ENCODE measurements at regions not wholly inside any gene's neighbourhood (a gene's known extent, or its start where the extent isn't known, plus 50 kb on each side); places are given as distances from the start of the nearest gene placed in this dataset.

DNA sequence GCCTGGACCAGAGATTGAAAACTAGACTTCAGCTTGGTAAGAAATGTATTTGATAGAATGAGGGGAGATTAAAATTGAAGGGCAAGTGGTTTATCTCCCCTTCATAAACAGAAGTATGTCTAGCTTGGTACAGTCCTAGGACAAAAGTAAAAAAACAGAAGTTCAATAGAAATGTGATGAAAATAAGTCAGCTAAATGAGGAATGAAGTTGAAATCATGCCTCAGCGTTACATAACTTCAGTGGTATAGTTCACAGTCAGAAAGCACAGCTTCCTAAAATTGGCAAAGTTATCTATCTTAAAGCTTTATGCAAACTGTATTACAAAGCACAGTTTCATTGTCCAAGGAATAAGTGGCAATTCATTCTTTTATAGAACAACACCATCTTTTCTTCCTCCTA, 90.2 kb upstream of the SYT10 start (continued):
- TF ChIP-seq, protein P1, sequence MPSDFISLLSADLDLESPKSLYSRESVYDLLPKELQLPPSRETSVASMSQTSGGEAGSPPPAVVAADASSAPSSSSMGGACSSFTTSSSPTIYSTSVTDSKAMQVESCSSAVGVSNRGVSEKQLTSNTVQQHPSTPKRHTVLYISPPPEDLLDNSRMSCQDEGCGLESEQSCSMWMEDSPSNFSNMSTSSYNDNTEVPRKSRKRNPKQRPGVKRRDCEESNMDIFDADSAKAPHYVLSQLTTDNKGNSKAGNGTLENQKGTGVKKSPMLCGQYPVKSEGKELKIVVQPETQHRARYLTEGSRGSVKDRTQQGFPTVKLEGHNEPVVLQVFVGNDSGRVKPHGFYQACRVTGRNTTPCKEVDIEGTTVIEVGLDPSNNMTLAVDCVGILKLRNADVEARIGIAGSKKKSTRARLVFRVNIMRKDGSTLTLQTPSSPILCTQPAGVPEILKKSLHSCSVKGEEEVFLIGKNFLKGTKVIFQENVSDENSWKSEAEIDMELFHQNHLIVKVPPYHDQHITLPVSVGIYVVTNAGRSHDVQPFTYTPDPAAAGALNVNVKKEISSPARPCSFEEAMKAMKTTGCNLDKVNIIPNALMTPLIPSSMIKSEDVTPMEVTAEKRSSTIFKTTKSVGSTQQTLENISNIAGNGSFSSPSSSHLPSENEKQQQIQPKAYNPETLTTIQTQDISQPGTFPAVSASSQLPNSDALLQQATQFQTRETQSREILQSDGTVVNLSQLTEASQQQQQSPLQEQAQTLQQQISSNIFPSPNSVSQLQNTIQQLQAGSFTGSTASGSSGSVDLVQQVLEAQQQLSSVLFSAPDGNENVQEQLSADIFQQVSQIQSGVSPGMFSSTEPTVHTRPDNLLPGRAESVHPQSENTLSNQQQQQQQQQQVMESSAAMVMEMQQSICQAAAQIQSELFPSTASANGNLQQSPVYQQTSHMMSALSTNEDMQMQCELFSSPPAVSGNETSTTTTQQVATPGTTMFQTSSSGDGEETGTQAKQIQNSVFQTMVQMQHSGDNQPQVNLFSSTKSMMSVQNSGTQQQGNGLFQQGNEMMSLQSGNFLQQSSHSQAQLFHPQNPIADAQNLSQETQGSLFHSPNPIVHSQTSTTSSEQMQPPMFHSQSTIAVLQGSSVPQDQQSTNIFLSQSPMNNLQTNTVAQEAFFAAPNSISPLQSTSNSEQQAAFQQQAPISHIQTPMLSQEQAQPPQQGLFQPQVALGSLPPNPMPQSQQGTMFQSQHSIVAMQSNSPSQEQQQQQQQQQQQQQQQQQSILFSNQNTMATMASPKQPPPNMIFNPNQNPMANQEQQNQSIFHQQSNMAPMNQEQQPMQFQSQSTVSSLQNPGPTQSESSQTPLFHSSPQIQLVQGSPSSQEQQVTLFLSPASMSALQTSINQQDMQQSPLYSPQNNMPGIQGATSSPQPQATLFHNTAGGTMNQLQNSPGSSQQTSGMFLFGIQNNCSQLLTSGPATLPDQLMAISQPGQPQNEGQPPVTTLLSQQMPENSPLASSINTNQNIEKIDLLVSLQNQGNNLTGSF (CRISPR knock-in tag; IDR thresholded peaks at IDR 0.05): no peak
- TF ChIP-seq ARNT2 (CRISPR knock-in tag; IDR thresholded peaks at IDR 0.05; ENCODE audit: low read depth) (no peak), ZZZ3 (CRISPR knock-in tag; IDR thresholded peaks at IDR 0.05; ENCODE audit: borderline replicate concordance) (no peak), GTF2F1 (IDR thresholded peaks at IDR 0.05; ENCODE audit: low read length) (no peak), ZNF17 (CRISPR knock-in tag; IDR thresholded peaks at IDR 0.05) (no peak), STAT5B (CRISPR knock-in tag; IDR thresholded peaks at IDR 0.05) (no peak)
- TF ChIP-seq, protein P2, sequence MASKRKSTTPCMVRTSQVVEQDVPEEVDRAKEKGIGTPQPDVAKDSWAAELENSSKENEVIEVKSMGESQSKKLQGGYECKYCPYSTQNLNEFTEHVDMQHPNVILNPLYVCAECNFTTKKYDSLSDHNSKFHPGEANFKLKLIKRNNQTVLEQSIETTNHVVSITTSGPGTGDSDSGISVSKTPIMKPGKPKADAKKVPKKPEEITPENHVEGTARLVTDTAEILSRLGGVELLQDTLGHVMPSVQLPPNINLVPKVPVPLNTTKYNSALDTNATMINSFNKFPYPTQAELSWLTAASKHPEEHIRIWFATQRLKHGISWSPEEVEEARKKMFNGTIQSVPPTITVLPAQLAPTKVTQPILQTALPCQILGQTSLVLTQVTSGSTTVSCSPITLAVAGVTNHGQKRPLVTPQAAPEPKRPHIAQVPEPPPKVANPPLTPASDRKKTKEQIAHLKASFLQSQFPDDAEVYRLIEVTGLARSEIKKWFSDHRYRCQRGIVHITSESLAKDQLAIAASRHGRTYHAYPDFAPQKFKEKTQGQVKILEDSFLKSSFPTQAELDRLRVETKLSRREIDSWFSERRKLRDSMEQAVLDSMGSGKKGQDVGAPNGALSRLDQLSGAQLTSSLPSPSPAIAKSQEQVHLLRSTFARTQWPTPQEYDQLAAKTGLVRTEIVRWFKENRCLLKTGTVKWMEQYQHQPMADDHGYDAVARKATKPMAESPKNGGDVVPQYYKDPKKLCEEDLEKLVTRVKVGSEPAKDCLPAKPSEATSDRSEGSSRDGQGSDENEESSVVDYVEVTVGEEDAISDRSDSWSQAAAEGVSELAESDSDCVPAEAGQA (IDR thresholded peaks at IDR 0.05; ENCODE audit: low read depth): no peak
- TF ChIP-seq, protein P2 (CRISPR knock-in tag; IDR thresholded peaks at IDR 0.05; ENCODE audit: borderline replicate concordance): no peak

All from HepG2 (cell line).